Uterus (tissue), 2 donors: ENCODE measurements at regions not wholly inside any gene's neighbourhood (a gene's known extent, or its start where the extent isn't known, plus 50 kb on each side); places are given as distances from the start of the nearest gene placed in this dataset.

Experiments used
- CTCF ChIP-seq, 4 experiments: fragments of 200-600 bp in 2 of 4; fragments of 450-650 bp in 2 of 4; sonication (generic) in 2 of 4; IDR thresholded peaks; one replicate each; pipeline ENCODE4 v1.5.1; 2016 to 2019; ENCODE audit warnings: antibody characterized with exemption in 4 of 4, mild to moderate bottlenecking in 2 of 4, moderate library complexity in 1 of 4
- POLR2A ChIP-seq, 2 donors: fragments of 450-650 bp; IDR thresholded peaks; one replicate each; pipeline ENCODE4 v1.6.1; 2016; ENCODE audit warnings: antibody characterized with exemption in 2 of 2, mild to moderate bottlenecking in 1 of 2, moderate library complexity in 1 of 2

GRCh38 chr1:218027152-218027551 is 257.9 kb upstream of the RRP15 start:
- TF ChIP-seq CTCF (IDR thresholded peaks at IDR 0.05) (no peak), POLR2A (IDR thresholded peaks at IDR 0.05) (no peak)
